IMR-90 (cell line): ENCODE measurements at regions not wholly inside any gene's neighbourhood (a gene's known extent, or its start where the extent isn't known, plus 50 kb on each side); places are given as distances from the start of the nearest gene placed in this dataset.

Experiments
- CEBPB ChIP-seq: IDR thresholded peaks from 2 replicates; pipeline ENCODE4 v1.6.1; 2012; ENCODE audit warnings: low read depth, low read length, improper control_type of control experiment
- CHD1 ChIP-seq: IDR thresholded peaks from 2 replicates; pipeline ENCODE4 v1.6.1; 2012; ENCODE audit warnings: low read depth, low read length, improper control_type of control experiment
- FOS ChIP-seq: fragments of 150-350 bp; IDR thresholded peaks from 2 replicates; pipeline ENCODE4 v1.6.1; 2016; ENCODE audit warnings: low read depth, low read length
- MAFK ChIP-seq: IDR thresholded peaks from 2 replicates; pipeline ENCODE4 v1.6.1; 2012; ENCODE audit warnings: low read depth, low read length, improper control_type of control experiment
- NFE2L2 ChIP-seq: fragments of 150-350 bp; IDR thresholded peaks from 2 replicates; pipeline ENCODE4 v1.6.1; 2016; ENCODE audit warnings: low read depth, mild to moderate bottlenecking, low read length
- POLR2A ChIP-seq: IDR thresholded peaks from 2 replicates; pipeline ENCODE4 v1.6.1; 2012; ENCODE audit warnings: mild to moderate bottlenecking, low read depth, low read length
- RAD21 ChIP-seq: IDR thresholded peaks from 2 replicates; pipeline ENCODE4 v1.6.1; 2012; ENCODE audit warnings: low read length, improper control_type of control experiment
- RCOR1 ChIP-seq: IDR thresholded peaks from 2 replicates; pipeline ENCODE4 v1.6.1; 2012; ENCODE audit warnings: mild to moderate bottlenecking, low read length, improper control_type of control experiment; ENCODE audit not compliant: insufficient replicate concordance
- RFX5 ChIP-seq: IDR thresholded peaks from 2 replicates; pipeline ENCODE4 v1.8.0; 2012; ENCODE audit warnings: low read depth, mild to moderate bottlenecking, low read length, moderate library complexity
- SMC3 ChIP-seq: fragments of 150-350 bp; IDR thresholded peaks from 2 replicates; pipeline ENCODE4 v1.6.1; 2016; ENCODE audit warnings: low read depth, mild to moderate bottlenecking, antibody characterized with exemption, low read length, moderate library complexity
- TF ChIP-seq, protein P1 (sequence below): conservative IDR thresholded peaks from 2 replicates; pipeline ENCODE4 v1.5.1; 2012; ENCODE audit warnings: mild to moderate bottlenecking, low read depth, low read length, improper control_type of control experiment
- TF ChIP-seq, protein P2 (sequence below): fragments of 150-350 bp; IDR thresholded peaks from 2 replicates; pipeline ENCODE4 v1.6.1; 2017; ENCODE audit warnings: mild to moderate bottlenecking, antibody characterized with exemption, low read length, low read depth
- TF ChIP-seq, protein P3 (sequence below): fragments of 150-350 bp; IDR thresholded peaks from 2 replicates; pipeline ENCODE4 v1.6.1; 2016; ENCODE audit warnings: low read depth, mild to moderate bottlenecking, low read length, moderate library complexity, borderline replicate concordance

DNA sequence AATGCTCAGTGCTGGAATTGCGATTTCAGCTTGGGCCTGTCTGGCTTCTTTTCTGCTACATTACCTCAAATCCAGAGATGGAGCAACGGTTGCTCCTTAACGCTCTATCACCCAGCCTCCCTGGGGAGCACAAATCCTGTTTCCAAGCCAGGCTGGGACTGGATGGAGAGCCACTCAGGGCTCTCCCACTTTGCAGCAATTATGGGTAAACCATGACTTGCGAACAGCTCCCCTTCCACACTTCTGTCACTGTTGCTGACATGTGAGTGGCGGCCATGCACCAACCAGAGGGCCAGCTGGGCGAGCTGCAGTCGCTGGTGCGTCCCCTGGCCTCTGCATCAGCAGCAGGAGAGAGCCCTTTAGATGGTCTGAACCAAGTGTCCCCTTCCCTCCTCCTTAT, 65.1 kb upstream of the RAB4A start:
- TF ChIP-seq, protein P1, sequence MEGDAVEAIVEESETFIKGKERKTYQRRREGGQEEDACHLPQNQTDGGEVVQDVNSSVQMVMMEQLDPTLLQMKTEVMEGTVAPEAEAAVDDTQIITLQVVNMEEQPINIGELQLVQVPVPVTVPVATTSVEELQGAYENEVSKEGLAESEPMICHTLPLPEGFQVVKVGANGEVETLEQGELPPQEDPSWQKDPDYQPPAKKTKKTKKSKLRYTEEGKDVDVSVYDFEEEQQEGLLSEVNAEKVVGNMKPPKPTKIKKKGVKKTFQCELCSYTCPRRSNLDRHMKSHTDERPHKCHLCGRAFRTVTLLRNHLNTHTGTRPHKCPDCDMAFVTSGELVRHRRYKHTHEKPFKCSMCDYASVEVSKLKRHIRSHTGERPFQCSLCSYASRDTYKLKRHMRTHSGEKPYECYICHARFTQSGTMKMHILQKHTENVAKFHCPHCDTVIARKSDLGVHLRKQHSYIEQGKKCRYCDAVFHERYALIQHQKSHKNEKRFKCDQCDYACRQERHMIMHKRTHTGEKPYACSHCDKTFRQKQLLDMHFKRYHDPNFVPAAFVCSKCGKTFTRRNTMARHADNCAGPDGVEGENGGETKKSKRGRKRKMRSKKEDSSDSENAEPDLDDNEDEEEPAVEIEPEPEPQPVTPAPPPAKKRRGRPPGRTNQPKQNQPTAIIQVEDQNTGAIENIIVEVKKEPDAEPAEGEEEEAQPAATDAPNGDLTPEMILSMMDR: no peak
- TF ChIP-seq, protein P2, sequence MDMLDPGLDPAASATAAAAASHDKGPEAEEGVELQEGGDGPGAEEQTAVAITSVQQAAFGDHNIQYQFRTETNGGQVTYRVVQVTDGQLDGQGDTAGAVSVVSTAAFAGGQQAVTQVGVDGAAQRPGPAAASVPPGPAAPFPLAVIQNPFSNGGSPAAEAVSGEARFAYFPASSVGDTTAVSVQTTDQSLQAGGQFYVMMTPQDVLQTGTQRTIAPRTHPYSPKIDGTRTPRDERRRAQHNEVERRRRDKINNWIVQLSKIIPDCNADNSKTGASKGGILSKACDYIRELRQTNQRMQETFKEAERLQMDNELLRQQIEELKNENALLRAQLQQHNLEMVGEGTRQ: no peak
- TF ChIP-seq POLR2A (no peak), SMC3 (no peak), FOS (no peak), RFX5 (no peak), RAD21 (no peak), RCOR1 (no peak), NFE2L2 (no peak), MAFK (no peak), CEBPB (no peak), CHD1 (no peak)
- TF ChIP-seq, protein P3, sequence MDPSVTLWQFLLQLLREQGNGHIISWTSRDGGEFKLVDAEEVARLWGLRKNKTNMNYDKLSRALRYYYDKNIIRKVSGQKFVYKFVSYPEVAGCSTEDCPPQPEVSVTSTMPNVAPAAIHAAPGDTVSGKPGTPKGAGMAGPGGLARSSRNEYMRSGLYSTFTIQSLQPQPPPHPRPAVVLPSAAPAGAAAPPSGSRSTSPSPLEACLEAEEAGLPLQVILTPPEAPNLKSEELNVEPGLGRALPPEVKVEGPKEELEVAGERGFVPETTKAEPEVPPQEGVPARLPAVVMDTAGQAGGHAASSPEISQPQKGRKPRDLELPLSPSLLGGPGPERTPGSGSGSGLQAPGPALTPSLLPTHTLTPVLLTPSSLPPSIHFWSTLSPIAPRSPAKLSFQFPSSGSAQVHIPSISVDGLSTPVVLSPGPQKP: no peak
